ENCODE measurements at regions not wholly inside any gene's neighbourhood (a gene's known extent, or its start where the extent isn't known, plus 50 kb on each side); places are given as distances from the start of the nearest gene placed in this dataset.

GRCh38 chr9:89866701-89867100, 261.9 kb downstream of the GADD45G start:
- TF ChIP-seq CTCF (IDR thresholded peaks at IDR 0.05; ENCODE audit: low read length): no peak
- TF ChIP-seq EZH2phosphoT487 (IDR thresholded peaks at IDR 0.05; ENCODE audit: low read length): no peak
- no peak for TF ChIP-seq EZH2 (optimal IDR thresholded peaks at IDR 0.05; ENCODE audit: low read depth, low read length)
